Fibroblast of mammary gland (primary cell): ENCODE measurements at regions not wholly inside any gene's neighbourhood (a gene's known extent, or its start where the extent isn't known, plus 50 kb on each side); places are given as distances from the start of the nearest gene placed in this dataset.

Experiments
- DNase-seq: peaks from one replicate; pipeline ENCODE4 v3.0.0-alpha.2; 2010; ENCODE audit warnings: low read depth
- H3K4me3 ChIP-seq: 2 replicates; pipeline ENCODE4 v1.5.1; 2011; ENCODE audit warnings: low read depth, mild to moderate bottlenecking, low read length, moderate library complexity; ENCODE audit not compliant: control insufficient read depth
- CTCF ChIP-seq: conservative IDR thresholded peaks from 2 replicates; pipeline ENCODE4 v1.5.1; 2011; ENCODE audit warnings: low read depth, low read length, inconsistent platforms; ENCODE audit not compliant: control insufficient read depth, insufficient read depth

- no peak for DNase-seq
- H3K4me3 ChIP-seq = no peak overlapping the region
- no peak for TF ChIP-seq CTCF
Observed at GRCh38 chr3:188940573-188940932, 231.2 kb upstream of the TPRG1 start.

- TF ChIP-seq CTCF = no peak
- no peak for DNase-seq
- H3K4me3 ChIP-seq = no peak overlapping the region
Observed at GRCh38 chr3:188941103-188941502, 230.7 kb upstream of the TPRG1 start.

GRCh38 chr3:188942191-188942590 lies 229.6 kb upstream of the TPRG1 start:
- no peak for DNase-seq
- no peak overlapping the region for H3K4me3 ChIP-seq
- TF ChIP-seq CTCF = no peak

- DNase-seq = peak; percentile 54
- no peak overlapping the region for H3K4me3 ChIP-seq
- no peak for TF ChIP-seq CTCF
Observed at GRCh38 chr3:188943591-188943990, 228.2 kb upstream of the TPRG1 start.

GRCh38 chr3:188944108-188944507 lies 227.7 kb upstream of the TPRG1 start:
- no peak overlapping the region for H3K4me3 ChIP-seq
- TF ChIP-seq CTCF = no peak
- DNase-seq = no peak

GRCh38 chr3:188946351-188947240 lies 225.2 kb upstream of the TPRG1 start:
- DNase-seq = peak; percentile 90
- H3K4me3 ChIP-seq = peak overlapping the region; percentile 52
- no peak for TF ChIP-seq CTCF
